ENCODE measurements at regions not wholly inside any gene's neighbourhood (a gene's known extent, or its start where the extent isn't known, plus 50 kb on each side); places are given as distances from the start of the nearest gene placed in this dataset.
A peak's percentile ranks its signal among the peaks of the same experiment; 100 is the strongest.

GRCh38 chr3:102536456-102536855, 101.6 kb downstream of the ZPLD1 start:
- no peak for DNase-seq (ENCODE audit: extremely low spot score in 2 of 2)
- Histone ChIP-seq H3K27me3 (no peaks in the 10 kb centered on the region), H3K27ac (no peak overlapping the region), H3K9me3 (no peaks in the 10 kb centered on the region), H3K36me3 (no peaks in the 10 kb centered on the region), H3K4me3 (no peak overlapping the region), H3K4me1 (no peaks in the 10 kb centered on the region)
- TF ChIP-seq POLR2AphosphoS5 (IDR thresholded peaks at IDR 0.05; ENCODE audit: insufficient read depth in 1 of 2, low read depth in 1 of 2): no peak
- TF ChIP-seq CTCF (IDR thresholded peaks at IDR 0.05): peak in 1 of 3 experiments; percentile 33
- no peak for TF ChIP-seq POLR2A (IDR thresholded peaks at IDR 0.05)
- intact Hi-C loops (cut with DNase I): loop anchor here (2.0 to 5.0 kb wide), 2 partner anchors 308 to 729 kb away; no protein-coding TSS in a partner anchor

- Histone ChIP-seq H3K27ac (no peak overlapping the region), H3K36me3 (no peaks in the 10 kb centered on the region), H3K4me1 (no peaks in the 10 kb centered on the region), H3K9me3 (no peaks in the 10 kb centered on the region), H3K27me3 (no peaks in the 10 kb centered on the region), H3K4me3 (no peak overlapping the region)
- no peak for TF ChIP-seq POLR2AphosphoS5 (IDR thresholded peaks at IDR 0.05; ENCODE audit: insufficient read depth in 1 of 2, low read depth in 1 of 2)
- TF ChIP-seq CTCF (IDR thresholded peaks at IDR 0.05): no peak
- TF ChIP-seq POLR2A (IDR thresholded peaks at IDR 0.05): no peak
- intact Hi-C loops (cut with DNase I): loop anchor here (2.0 to 5.0 kb wide), 2 partner anchors 308 to 730 kb away; no protein-coding TSS in a partner anchor
- DNase-seq (ENCODE audit: extremely low spot score in 2 of 2): no peak
Measured at GRCh38 chr3:102537123-102537522, 102.3 kb downstream of the ZPLD1 start.

DNA sequence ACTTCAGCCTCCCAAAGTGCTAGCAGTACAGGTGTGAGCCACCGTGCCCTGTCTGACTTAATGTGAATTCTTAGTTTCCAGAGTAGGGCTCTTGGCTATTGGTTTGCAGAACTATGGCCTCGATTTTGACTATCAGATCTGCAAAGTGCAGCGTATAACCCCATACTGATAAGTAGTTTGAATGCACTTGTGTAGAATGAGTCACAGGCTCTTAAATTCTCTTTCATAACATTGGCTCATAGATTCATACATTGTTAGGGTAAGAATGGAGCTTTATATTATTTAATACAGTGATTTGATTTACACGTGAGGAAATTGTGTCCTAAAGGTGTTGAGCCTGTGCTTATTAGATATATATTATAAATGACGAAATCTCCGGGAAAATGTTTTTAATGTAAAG, 109.9 kb downstream of the ZPLD1 start:
- intact Hi-C loops (cut with DNase I): no loop called here
- H3K27ac ChIP-seq: no peak overlapping the region
- TF ChIP-seq CTCF (IDR thresholded peaks at IDR 0.05) (no peak), POLR2AphosphoS5 (IDR thresholded peaks at IDR 0.05; ENCODE audit: insufficient read depth in 1 of 2, low read depth in 1 of 2) (no peak)
- no peaks in the 10 kb centered on the region for H3K36me3 ChIP-seq
- no peak overlapping the region for H3K4me3 ChIP-seq
- no peaks in the 10 kb centered on the region for H3K4me1 ChIP-seq
- no peaks in the 10 kb centered on the region for H3K9me3 ChIP-seq
- DNase-seq (ENCODE audit: extremely low spot score in 2 of 2): no peak
- no peaks in the 10 kb centered on the region for H3K27me3 ChIP-seq

GRCh38 chr3:102545276-102545675, 110.5 kb downstream of the ZPLD1 start:
- Histone ChIP-seq H3K36me3 (no peaks in the 10 kb centered on the region), H3K27me3 (no peaks in the 10 kb centered on the region), H3K4me1 (no peaks in the 10 kb centered on the region), H3K9me3 (no peaks in the 10 kb centered on the region), H3K4me3 (no peak overlapping the region), H3K27ac (no peak overlapping the region)
- intact Hi-C loops (cut with DNase I): no loop called here
- DNase-seq (ENCODE audit: extremely low spot score in 2 of 2): no peak
- TF ChIP-seq CTCF (IDR thresholded peaks at IDR 0.05): no peak
- no peak for TF ChIP-seq POLR2AphosphoS5 (IDR thresholded peaks at IDR 0.05; ENCODE audit: insufficient read depth in 1 of 2, low read depth in 1 of 2)
- TF ChIP-seq POLR2A (IDR thresholded peaks at IDR 0.05): no peak

DNA sequence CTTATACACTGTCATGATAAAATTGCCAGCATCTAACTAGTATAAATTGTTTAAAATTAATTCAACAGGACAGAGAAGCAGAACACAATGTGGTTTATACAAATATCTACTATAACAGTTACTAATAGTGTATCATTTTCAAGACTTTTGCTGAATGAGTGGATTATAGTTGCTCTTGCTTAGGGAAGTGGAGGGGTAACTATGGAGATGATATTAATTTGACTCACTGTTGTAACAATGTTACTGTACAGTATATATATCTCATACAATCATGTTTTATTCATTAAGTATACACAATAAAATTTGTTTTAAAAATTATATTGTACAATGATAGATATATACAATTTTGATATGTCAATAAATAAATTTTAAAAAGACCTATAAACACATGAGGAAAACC, 119.1 kb downstream of the ZPLD1 start:
- Histone ChIP-seq H3K27ac (no peak overlapping the region), H3K36me3 (no peaks in the 10 kb centered on the region), H3K9me3 (no peaks in the 10 kb centered on the region), H3K4me1 (no peaks in the 10 kb centered on the region), H3K27me3 (no peaks in the 10 kb centered on the region), H3K4me3 (no peak overlapping the region)
- DNase-seq (ENCODE audit: extremely low spot score in 2 of 2): no peak
- TF ChIP-seq POLR2AphosphoS5 (IDR thresholded peaks at IDR 0.05; ENCODE audit: insufficient read depth in 1 of 2, low read depth in 1 of 2): no peak
- TF ChIP-seq POLR2A (IDR thresholded peaks at IDR 0.05): no peak
- no peak for TF ChIP-seq CTCF (IDR thresholded peaks at IDR 0.05)
- intact Hi-C loops (cut with DNase I): no loop called here
